GM12864 (cell line): ENCODE measurements at regions not wholly inside any gene's neighbourhood (a gene's known extent, or its start where the extent isn't known, plus 50 kb on each side); places are given as distances from the start of the nearest gene placed in this dataset.

ENCODE experiments used
- DNase-seq: peaks from one replicate; pipeline ENCODE4 v3.0.0-alpha.2; 2011; ENCODE audit warnings: low read depth
- H3K4me3 ChIP-seq: 2 replicates; pipeline ENCODE4 v1.5.1; 2011; ENCODE audit warnings: mild to moderate bottlenecking, low read depth, low read length, control low read depth
- CTCF ChIP-seq: IDR thresholded peaks from 2 replicates; pipeline ENCODE4 v1.5.1; 2011; ENCODE audit warnings: low read depth, mild to moderate bottlenecking, moderate library complexity, low read length, control low read depth, inconsistent platforms; ENCODE audit errors: missing control alignments

GRCh38 chr13:79870123-79870522 is 389.2 kb downstream of the NDFIP2 start:
- no peak overlapping the region for H3K4me3 ChIP-seq
- no peak for TF ChIP-seq CTCF
- DNase-seq: no peak

- H3K4me3 ChIP-seq: no peak overlapping the region
- TF ChIP-seq CTCF: no peak
- DNase-seq: no peak
Observed at GRCh38 chr13:79869326-79869725, 388.4 kb downstream of the NDFIP2 start.

- DNase-seq: no peak
- TF ChIP-seq CTCF: no peak
- no peak overlapping the region for H3K4me3 ChIP-seq
Observed at GRCh38 chr13:79867254-79867653, 386.3 kb downstream of the NDFIP2 start.

- no peak for TF ChIP-seq CTCF
- no peak overlapping the region for H3K4me3 ChIP-seq
- DNase-seq: no peak
Observed at GRCh38 chr13:79866436-79866835, 385.5 kb downstream of the NDFIP2 start.

GRCh38 chr13:79862515-79862914 is 381.6 kb downstream of the NDFIP2 start:
- TF ChIP-seq CTCF: no peak
- no peak overlapping the region for H3K4me3 ChIP-seq

GRCh38 chr13:79861731-79862130 is 380.8 kb downstream of the NDFIP2 start:
- TF ChIP-seq CTCF: no peak
- H3K4me3 ChIP-seq: no peak overlapping the region
- no peak for DNase-seq

More at GRCh38 chr13:79862515-79862914, 381.6 kb downstream of the NDFIP2 start:
- DNase-seq: no peak

GRCh38 chr13:79860791-79861190 is 379.8 kb downstream of the NDFIP2 start:
- no peak overlapping the region for H3K4me3 ChIP-seq
- DNase-seq: no peak
- no peak for TF ChIP-seq CTCF
